Hematopoietic multipotent progenitor cell (in vitro differentiated cells): ENCODE measurements at regions not wholly inside any gene's neighbourhood (a gene's known extent, or its start where the extent isn't known, plus 50 kb on each side); places are given as distances from the start of the nearest gene placed in this dataset.

Experiments used
- DNase-seq, 3 donors: peaks; one replicate each; pipeline ENCODE4 v3.0.0-alpha.2; 2011 to 2015; ENCODE audit warnings: low read depth in 2 of 3, low spot score in 2 of 3

DNA sequence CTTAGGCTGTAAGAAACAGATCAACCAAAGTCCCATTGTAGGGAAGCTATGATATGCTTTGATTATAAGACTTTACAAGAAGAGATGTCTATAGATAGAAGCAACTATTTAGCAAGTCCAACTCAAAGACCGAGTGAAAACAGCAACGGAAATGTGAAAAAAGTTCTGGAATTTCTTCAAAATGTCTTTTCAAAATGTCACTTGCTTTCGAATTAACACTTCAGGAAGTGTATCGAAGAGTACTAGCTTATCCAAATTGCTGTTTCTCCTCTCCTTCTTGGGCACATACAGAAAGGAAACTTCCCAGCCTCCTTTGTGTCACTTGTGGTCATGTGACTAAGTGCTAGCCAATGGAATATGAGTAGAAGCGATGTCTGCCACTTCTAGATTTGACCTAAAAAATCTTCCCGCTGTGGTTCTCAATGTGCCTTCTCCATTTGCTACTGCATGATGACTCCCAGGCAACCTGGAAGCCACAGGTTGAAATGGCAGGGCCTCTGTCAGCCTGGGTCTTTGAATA is 89.9 kb downstream of the TSEN15 start:
- no peak for DNase-seq

DNA sequence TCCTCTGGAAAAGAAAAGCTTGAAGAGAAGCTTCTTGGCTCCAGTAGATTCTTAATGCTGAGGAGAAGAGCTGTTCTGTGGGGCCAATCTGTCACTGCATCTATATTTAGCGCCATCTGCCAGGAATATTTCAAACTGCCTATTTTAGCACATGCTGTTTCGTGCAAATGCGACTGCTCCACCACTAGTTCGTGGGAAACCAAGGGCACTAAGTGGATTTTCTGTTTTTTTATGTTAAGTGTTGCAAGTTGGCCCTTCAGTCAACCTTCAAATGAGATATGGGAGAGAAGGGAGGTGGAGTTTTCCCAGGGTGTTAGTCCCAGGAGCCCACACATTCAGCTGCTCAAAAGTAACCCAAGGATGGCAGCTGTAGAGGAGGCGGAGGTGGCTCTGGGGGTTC is 91.9 kb downstream of the TSEN15 start:
- DNase-seq, result peak in 1 of 3 donors; percentile 28

DNA sequence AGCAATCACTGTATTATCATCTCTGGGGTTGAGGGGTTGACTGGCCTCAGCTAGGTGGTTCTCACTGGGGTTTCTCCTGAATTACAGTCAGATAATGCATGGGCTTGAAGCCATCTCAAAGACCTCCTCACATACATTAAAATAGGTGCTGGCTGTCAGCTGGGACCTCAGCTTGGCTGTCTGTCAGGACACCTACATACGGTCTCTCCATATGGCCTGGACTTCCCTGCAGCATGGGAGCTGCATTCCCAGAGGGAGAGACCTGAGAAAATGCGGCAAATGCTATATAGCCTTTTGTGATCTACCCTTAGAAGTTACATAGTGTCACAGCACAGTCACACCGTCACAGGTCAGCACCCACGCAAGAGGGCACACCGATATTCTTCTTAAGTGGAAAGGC is 93.6 kb downstream of the TSEN15 start:
- DNase-seq, result no peak

DNA sequence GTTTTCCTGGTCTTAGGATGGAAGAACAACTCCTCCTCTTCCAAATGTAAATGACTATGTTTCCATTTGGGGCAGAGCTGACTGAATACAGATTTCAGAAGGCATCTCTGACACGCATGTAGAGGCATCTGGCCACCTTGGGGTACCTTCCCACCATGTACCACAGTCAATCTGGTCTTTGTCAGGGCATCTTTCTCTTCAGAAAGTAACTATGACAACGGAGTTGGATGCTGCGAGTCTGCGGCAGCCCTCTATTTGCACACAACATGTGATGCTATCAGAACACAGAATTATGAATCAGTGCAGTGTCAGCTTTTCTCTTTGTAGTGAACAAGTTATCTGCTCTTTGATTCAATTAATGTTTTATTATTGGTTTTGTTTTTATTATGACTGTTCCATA is 94.7 kb downstream of the TSEN15 start:
- DNase-seq, result no peak

DNA sequence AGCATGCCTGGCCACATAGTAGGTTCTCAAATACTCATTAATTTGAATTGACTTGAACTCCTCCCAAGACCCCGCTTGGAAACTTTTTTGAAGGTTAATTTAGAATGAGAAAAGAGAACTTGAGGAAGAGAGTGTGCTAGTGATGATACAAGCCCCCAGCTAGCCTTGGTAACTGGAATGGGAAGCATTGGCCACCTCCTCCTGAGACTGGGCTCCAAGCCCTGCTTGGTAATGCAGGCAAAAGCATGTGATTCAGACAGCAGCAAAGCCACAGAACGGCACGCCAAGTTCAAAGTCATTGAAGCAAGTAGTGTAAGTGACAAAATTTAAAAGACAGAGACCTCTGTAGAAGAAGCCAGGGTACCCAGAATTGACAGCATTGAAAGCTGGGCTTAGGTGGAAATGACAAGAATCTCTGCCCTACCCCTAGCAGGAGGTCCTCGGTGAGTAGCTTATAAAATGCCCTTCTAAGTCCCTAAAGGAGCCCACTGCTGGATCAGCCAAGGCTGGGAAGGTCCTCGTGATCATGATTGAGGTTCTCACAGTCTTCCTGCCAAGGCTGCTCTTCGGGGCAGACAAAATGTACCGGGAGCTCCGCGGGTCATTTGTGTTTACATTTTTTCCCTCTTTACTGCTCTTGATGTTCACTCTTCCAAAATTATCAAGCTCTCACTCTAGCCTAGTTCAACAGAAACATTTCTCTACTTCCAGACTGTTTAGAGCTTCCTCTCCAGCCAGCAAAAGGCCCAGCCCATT is 99.4 kb downstream of the TSEN15 start:
- DNase-seq, result no peak

DNA sequence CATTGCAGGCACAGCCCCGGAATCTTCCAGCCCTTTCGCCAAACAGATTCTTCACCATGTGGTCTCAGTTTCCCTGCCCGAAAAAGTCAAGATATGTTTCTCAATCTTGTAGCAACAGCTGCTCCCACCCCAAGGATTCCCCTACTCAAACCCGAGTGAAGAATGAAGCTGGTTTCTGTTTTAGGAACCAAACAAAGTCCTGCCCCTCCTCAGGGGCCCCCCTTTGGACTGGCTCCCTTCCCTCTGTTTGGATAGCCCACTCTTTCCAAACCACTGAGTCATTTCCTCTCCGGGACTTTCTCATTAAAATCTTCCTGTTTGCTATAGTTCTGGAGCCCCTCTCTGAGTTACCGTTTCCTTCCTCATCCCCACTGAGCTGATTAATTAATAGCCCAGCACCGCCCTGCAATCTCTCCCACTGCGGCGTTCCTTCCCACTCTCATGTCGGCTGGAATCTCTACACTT is 100.9 kb downstream of the TSEN15 start:
- peak in 2 of 3 donors; percentile 65 to 71 for DNase-seq

DNA sequence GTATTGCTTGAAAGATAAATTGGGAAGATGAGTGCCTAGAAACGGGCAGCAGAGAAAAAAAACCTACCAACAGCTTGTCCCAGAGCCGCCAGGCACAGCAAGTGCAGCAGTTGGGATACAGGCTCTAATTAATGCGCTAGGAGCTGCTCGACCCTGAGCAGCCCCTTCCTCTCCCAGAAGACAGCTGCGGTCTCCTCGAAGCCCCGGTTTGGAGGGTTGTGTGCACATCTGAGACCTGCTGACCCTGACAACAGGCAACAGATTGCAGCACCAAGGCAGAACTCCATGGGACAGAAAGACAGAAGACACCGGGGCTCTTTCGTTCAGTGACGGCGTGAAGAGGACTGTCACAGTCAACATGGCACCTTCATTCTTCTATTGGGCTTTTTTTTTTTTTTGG is 101.4 kb downstream of the TSEN15 start:
- DNase-seq, result peak in 1 of 3 donors; percentile 25

DNA sequence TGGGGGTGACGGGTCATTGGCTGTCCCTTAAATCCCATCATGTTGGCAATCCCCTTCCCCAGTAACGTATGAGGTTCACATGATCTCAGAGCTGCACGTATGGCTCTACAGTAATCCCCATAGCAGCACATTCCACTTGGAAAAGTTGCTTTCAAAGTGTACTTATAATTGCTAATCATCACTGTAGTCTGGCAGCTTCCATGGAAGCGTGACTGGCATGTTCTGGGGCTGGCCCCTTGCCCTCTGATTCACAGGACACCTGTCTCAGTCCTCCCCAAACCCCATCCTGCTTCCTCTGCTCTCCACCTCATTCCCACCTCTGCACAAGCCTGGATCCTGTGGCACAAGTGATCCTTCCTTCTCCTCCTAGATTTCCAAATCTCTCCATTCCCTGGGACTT is 102.2 kb downstream of the TSEN15 start:
- no peak for DNase-seq

DNA sequence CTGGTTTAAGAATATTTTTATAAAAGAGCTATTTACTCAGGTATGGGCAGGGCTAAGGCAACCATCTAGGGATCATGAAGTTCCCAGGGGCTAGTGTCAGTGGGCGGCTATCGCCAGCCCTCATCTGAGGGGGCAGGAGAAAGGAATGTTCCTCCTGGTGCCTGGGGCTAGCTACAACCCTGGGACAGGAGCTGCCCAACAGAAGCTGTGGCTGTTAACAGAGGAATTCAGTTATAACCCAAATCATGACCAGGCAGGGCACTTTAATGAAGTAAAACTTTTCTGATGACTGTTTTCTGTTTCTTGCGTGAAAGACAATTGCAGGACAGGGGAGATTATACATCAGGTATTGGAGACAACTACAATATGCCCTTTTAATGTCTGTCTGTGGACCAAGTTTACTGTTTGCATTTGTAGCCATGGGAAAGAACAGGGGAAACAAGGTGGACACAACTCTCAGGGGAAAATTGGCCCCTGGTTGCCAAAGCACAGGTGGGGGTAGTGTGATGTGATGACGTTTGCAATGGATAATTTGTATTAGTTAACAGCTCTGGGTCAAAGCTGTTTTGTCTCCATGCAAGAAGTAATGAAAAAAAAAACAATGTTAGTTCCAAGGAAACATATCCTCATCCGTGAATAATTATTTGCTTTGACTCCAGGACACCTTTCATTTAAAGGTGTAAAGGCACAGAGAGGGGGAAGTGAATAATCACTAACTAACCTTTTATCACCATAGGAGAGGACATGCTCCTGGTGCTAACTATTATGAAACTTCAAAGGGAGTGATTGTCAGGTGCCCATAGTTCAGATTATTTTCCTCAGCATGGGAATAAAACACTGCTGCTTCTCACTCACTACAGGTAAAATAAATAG is 105.2 kb downstream of the TSEN15 start:
- DNase-seq, result no peak

DNA sequence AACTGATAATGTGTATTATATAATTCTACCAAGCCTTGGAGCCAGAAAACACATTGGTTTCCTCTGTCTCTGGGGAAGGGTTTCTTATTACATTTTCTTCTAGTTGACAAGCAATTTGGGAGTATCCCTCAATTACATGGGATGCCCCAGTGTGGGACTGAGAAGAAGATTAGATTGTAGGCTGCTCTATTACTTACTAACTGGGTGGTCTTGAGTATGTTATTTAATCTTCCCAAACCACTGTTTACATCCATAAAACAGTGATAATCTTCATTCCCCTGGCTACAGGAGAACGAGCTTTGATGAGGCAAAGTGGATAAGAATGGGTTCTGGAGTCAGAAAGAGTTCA is 105.8 kb downstream of the TSEN15 start:
- DNase-seq, result no peak

DNA sequence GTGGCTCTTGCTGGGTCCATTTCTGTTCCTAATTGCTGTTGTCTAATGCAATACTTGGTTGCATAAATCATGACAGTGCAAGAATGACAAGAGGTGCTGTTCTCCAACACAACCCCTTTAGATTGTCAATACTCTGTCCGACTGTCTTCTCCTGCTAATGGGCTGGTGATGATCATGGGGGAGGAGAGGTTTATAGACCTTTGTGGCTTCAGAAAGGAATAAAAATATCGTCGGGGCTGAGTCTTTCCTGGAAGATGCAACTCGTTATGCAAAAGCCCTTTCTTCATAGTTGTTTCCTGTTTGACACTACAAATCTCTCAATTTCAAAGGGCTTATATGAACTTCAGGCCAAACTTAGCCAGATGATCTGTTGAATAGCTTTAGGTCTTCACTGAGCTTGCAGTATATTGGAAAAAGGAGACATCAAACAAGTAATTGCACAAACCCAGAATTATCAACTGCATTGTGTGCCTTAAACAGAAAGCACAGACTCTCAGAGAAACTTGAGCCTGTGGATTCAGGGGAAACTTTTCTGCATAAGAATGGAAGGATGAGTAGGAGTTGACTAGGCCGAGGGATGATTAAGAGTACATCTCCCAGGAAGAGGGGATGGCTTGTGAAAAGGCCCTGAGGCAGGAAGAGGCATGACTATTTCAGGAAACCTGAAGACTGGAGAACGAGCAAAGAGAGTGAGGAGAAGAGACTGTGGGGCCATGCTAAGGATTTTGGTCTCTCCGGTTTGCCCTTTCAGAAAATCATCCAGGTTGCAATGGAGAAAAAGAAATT is 107.6 kb downstream of the TSEN15 start:
- DNase-seq, result no peak

DNA sequence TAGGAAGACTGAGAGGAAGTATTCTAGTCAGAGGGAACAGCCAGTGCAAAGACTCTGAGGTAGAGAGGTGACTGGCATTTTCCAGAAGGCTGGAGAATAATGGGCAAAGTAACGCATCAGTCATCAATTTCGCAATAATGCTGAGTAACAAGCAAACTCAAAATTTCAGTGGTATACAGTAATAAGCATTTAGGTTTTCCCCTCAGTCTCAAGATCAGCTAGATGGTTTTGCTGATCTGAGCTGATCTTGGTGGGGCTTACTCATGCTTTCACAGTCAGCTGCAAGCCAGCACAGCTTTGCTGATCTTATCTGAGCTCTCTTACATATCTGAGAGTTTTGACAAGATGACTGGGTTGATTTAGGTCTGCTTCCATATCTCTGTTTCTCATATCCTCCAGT is 108.7 kb downstream of the TSEN15 start:
- DNase-seq, result no peak

DNA sequence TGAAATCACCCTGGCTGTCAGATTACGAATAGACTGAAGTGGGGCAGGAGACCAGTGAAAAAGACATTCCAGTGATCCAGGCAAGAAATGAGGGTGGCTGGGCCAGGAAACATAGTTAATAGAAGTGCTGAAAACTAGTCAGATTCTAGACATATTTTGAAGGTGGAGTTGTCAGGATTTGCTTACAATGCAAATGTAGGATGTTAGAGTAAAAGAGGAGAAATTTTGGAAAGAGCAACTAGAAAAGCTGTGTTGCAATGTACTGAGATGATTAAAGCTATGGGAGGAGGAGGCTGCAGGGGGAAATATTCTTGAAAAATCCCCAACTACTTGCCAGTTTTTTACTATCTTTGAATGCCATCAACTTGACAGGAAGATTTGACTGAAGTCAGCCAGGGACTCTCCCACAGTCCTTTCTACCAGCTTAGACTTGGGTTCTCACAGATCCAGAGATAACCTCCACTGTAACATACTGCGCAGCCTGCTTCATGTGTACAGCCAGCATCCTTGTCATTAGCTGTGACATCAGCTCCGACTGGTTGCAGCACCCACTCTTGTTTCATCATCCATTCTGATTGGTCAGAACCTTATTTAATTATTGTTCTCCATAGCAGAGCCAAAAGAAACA is 109.7 kb downstream of the TSEN15 start:
- no peak for DNase-seq

DNA sequence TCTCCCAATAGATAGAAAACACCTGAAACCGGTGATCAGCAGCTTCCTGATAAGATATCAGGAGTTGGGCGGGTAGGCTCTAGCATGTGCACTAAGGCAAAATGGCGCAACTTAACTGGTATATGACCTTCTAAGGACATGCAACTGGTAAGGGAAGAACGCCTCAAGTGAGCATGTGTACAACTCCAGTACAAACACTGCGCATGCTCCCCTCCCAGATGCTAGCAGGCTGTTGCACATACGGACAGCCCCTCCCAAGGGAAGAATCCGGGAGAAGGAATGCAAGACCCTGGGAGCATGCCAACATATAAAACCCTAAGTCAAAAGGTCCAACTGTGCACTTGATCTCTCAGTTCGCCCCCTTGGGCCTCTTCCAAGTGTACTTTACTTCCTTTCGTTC is 110.8 kb downstream of the TSEN15 start:
- DNase-seq, result no peak

DNA sequence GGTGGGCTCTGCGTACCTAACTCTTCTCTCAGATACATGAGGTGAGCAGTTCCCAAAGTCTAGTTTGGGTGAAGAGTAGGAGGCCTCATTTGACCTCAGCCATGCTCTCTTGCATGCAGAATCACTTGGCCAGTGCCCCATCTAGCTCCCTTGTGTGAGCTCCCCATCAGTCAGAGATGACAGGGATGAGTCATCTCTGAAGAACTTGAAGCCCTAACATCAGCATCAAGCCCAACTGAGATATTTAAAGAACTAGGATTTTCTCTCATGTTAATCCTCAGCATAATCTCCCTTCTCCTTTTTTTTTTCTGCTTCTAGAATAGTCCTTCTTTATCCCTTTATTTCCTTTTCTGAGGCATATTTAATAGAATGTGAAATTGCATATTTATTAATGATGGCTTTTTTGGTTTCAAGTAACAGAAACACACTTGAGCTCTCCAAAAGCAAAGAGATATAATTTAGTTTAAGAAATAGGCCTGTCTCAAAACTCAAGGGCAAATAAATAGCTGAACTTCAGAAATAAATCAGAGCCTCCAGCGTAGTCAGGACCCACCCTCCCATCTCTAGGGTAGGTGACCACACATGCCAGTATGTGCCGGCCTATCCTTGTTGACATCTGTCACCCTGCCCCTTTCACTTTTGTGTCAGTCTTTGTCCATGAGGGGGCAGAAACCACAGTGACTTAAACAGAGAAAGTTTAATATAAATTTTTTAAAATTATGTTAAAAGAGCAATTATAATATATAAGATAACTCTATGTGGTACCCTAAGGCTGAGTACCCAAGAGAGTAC is 112.3 kb downstream of the TSEN15 start:
- DNase-seq, result no peak

DNA sequence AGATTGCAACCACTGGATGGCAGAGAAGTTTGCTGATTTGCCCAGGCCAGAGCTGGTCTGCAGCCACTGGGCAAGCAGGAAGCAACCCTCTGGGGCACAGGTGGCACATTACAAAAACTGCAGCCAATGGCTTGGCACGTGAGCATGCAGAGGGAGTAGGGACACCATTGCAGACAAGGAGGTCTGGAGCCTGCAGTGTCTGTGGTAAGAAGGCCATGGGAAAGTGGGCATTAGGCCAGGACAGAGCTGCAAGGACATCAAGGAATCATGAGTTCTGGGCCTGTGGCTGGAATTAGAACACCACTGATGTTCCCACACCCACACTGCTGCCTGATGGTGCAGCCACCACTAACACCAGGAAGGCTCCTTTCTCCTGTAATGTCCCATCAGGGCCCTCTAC is 113.0 kb downstream of the TSEN15 start:
- no peak for DNase-seq

DNA sequence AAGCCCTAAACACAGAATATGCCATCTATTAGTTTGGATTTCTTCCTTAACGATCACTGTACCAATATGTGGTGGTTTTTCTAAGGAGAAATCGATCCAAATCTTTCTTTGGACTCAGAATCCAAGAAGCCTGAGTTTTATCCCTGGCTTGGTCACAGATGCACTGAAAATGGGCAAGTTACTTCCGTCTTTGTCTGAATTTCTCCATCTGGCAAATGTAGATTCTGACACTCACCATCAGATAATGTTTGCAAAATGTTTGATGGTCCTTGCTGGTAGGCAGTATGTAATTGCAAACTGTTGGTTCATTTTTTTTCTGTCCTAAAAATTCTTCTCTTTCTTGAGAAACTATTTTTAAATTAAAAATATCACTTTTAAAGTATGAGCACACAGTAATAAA is 115.0 kb downstream of the TSEN15 start:
- no peak for DNase-seq

DNA sequence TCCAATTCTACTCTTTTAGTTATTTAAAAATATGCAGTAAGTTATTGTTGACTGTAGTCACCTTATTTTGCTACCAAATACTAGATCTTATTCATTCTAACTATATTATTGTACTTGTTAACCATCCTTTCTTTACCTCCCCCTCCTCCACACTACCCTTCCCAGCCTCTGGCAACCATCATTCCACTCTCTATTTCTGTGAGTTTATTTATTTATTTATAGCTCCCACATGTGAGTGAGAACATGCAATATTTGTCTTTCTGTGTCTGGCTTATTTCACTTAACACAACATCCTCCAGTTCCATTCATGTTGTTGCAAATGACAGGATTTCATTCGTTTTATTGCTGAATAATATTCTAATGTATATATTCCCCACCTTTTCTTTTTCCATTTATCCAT is 115.8 kb downstream of the TSEN15 start:
- DNase-seq, result no peak

DNA sequence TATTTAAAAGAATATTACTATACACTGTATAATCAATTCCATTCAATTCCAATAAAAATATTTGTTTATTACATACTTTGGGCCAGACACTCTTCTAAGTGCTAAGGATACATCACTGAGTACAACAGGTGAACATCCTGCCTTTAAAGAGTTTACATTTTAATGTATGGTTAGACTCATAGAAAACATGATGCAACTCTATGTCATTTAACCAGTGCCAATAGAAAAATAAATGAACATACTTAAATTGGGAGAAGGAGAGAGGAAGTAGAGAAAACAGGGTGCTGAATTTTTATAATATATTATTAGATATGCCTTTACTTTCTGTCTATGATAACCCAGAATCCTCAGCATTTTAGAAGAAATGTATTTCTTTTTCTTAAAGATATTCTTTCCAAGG is 119.2 kb downstream of the TSEN15 start:
- DNase-seq, result no peak

DNA sequence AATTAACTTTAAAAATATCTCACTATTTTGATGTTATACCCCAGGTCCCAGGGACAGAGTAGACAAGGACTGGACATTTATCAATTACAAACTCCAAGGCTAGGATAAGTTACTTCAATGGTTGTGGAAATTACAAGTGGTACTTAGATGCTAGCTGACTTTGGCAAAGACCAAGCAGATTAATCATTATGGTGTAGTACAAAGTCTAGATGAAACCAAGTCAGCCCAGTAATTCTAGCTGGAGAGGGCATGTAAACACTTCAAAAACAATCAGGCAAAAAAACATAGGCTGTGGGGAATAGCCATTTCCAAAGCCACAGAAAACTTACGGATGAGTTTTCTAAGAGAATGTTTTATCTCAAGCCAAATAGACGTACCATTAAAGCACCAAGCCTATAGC is 124.5 kb downstream of the TSEN15 start:
- DNase-seq, result no peak
